ENCODE measurements at regions not wholly inside any gene's neighbourhood (a gene's known extent, or its start where the extent isn't known, plus 50 kb on each side); places are given as distances from the start of the nearest gene placed in this dataset.

GRCh38 chr2:193581807-193582206 lies 1387.1 kb upstream of the TMEFF2 start:
- no peak for DNase-seq (ENCODE audit: unreplicated experiment)
- H3K36me3 Mint-ChIP-seq (ENCODE audit: insufficient read depth, unreplicated experiment) = no peaks in the 10 kb centered on the region
- H3K9me3 Mint-ChIP-seq (ENCODE audit: unreplicated experiment) = no peaks in the 10 kb centered on the region
- no TSS peak for BruUV-seq (replicated peaks)
- CTCF ChIA-PET = interaction anchor here (0.7 kb wide), 1 partner anchor 1138 kb away, joined by 3 read pairs; no protein-coding TSS in a partner anchor
- POLR2A ChIA-PET = no interaction called here
- intact Hi-C loops (cut with micrococcal nuclease) = loop anchor here (5.0 kb wide), 1 partner anchor 1385 kb away; no protein-coding TSS in a partner anchor
- no peak overlapping the region for H3K4me3 Mint-ChIP-seq (ENCODE audit: unreplicated experiment)
- no peaks in the 10 kb centered on the region for H3K4me1 Mint-ChIP-seq (ENCODE audit: insufficient read depth, unreplicated experiment)
- TF ChIP-seq CTCF (IDR thresholded peaks at IDR 0.05; ENCODE audit: unreplicated experiment) = no peak
- H3K27ac Mint-ChIP-seq (ENCODE audit: low read depth, unreplicated experiment) = no peak overlapping the region
- no peaks in the 10 kb centered on the region for H3K27me3 Mint-ChIP-seq (ENCODE audit: insufficient read depth, unreplicated experiment)

- no TSS peak for BruUV-seq (replicated peaks)
- Mint-ChIP-seq H3K4me1 (ENCODE audit: insufficient read depth, unreplicated experiment) (no peaks in the 10 kb centered on the region), H3K27me3 (ENCODE audit: insufficient read depth, unreplicated experiment) (no peaks in the 10 kb centered on the region), H3K4me3 (ENCODE audit: unreplicated experiment) (no peak overlapping the region), H3K9me3 (ENCODE audit: unreplicated experiment) (no peaks in the 10 kb centered on the region), H3K27ac (ENCODE audit: low read depth, unreplicated experiment) (no peak overlapping the region), H3K36me3 (ENCODE audit: insufficient read depth, unreplicated experiment) (no peaks in the 10 kb centered on the region)
- CTCF ChIA-PET = interaction anchor here (0.6 kb wide), 1 partner anchor 1385 kb away, joined by 3 read pairs; no protein-coding TSS in a partner anchor
- DNase-seq (ENCODE audit: unreplicated experiment) = no peak
- no peak for TF ChIP-seq CTCF (IDR thresholded peaks at IDR 0.05; ENCODE audit: unreplicated experiment)
- POLR2A ChIA-PET = interaction anchor here (0.5 kb wide), 1 partner anchor 1387 kb away, joined by 3 read pairs; no protein-coding TSS in a partner anchor
- intact Hi-C loops (cut with micrococcal nuclease) = loop anchor here (5.0 kb wide), 1 partner anchor 1383 kb away; no protein-coding TSS in a partner anchor
These were observed 1385.6 kb upstream of the TMEFF2 start for GRCh38 chr2:193580176-193580950.

GRCh38 chr2:193566886-193567285 lies 1372.2 kb upstream of the TMEFF2 start:
- Mint-ChIP-seq H3K27ac (ENCODE audit: low read depth, unreplicated experiment) (no peak overlapping the region), H3K36me3 (ENCODE audit: insufficient read depth, unreplicated experiment) (no peaks in the 10 kb centered on the region), H3K9me3 (ENCODE audit: unreplicated experiment) (no peaks in the 10 kb centered on the region), H3K4me1 (ENCODE audit: insufficient read depth, unreplicated experiment) (no peaks in the 10 kb centered on the region), H3K27me3 (ENCODE audit: insufficient read depth, unreplicated experiment) (no peaks in the 10 kb centered on the region), H3K4me3 (ENCODE audit: unreplicated experiment) (no peak overlapping the region)
- intact Hi-C loops (cut with micrococcal nuclease) = no loop called here
- ChIA-PET POLR2A (no interaction called here), CTCF (interaction anchor here (1.4 kb wide), 1 partner anchor 18 kb away, joined by 3 read pairs; no protein-coding TSS in a partner anchor)
- BruUV-seq (replicated peaks) = no TSS peak
- DNase-seq (ENCODE audit: unreplicated experiment) = no peak
- TF ChIP-seq CTCF (IDR thresholded peaks at IDR 0.05; ENCODE audit: unreplicated experiment) = no peak

- TF ChIP-seq CTCF (IDR thresholded peaks at IDR 0.05; ENCODE audit: unreplicated experiment) = no peak
- Mint-ChIP-seq H3K27ac (ENCODE audit: low read depth, unreplicated experiment) (no peak overlapping the region), H3K36me3 (ENCODE audit: insufficient read depth, unreplicated experiment) (no peaks in the 10 kb centered on the region), H3K4me3 (ENCODE audit: unreplicated experiment) (no peak overlapping the region), H3K4me1 (ENCODE audit: insufficient read depth, unreplicated experiment) (no peaks in the 10 kb centered on the region), H3K27me3 (ENCODE audit: insufficient read depth, unreplicated experiment) (no peaks in the 10 kb centered on the region), H3K9me3 (ENCODE audit: unreplicated experiment) (no peaks in the 10 kb centered on the region)
- CTCF ChIA-PET = interaction anchor here (1.4 kb wide), 1 partner anchor 18 kb away, joined by 3 read pairs; no protein-coding TSS in a partner anchor
- POLR2A ChIA-PET = no interaction called here
- intact Hi-C loops (cut with micrococcal nuclease) = no loop called here
- DNase-seq (ENCODE audit: unreplicated experiment) = no peak
- BruUV-seq (replicated peaks) = no TSS peak
These were observed 1371.5 kb upstream of the TMEFF2 start for GRCh38 chr2:193566276-193566675.
